ENCODE measurements at regions not wholly inside any gene's neighbourhood (a gene's known extent, or its start where the extent isn't known, plus 50 kb on each side); places are given as distances from the start of the nearest gene placed in this dataset.

GRCh38 chr3:194756460-194756779 lies 70.7 kb downstream of the FAM43A start:
- Mint-ChIP-seq H3K4me1 (peaks cover 15 to 21% of the 10 kb centered on the region in 2 experiments), H3K27me3 (ENCODE audit: low read depth) (peaks cover 5% of the 10 kb centered on the region), H3K9me3 (no peaks in the 10 kb centered on the region), H3K36me3 (ENCODE audit: insufficient read depth in 1 of 3, low read depth in 3 of 3) (no peaks in the 10 kb centered on the region; a peak in 1 of 7 replicates), H3K27ac (no peak overlapping the region), H3K4me3 (no peak overlapping the region)
- Histone ChIP-seq H3K79me2 (ENCODE audit: insufficient read depth, low read length) (no peaks in the 10 kb centered on the region), H4K20me1 (ENCODE audit: control insufficient read depth, insufficient read depth, insufficient read length) (no peaks in the 10 kb centered on the region), H3K4me2 (ENCODE audit: insufficient read depth, insufficient read length, low read length) (no peak overlapping the region), H3K4ac (ENCODE audit: low read depth, low read length) (no peak overlapping the region), H3K23me2 (ENCODE audit: insufficient read length, low read depth, low read length, poor library complexity, severe bottlenecking) (no peaks in the 10 kb centered on the region), H3K9ac (ENCODE audit: extremely low read depth, insufficient read length, low read length) (no peak overlapping the region), H3T11ph (ENCODE audit: low read length) (no peak overlapping the region), H2BK20ac (ENCODE audit: low read depth, low read length, poor library complexity, severe bottlenecking) (no peak overlapping the region), H4K8ac (replicated peaks; ENCODE audit: insufficient read length, low read depth, low read length) (no peak overlapping the region), H3K4me1 (ENCODE audit: insufficient read depth, low read length) (no peaks in the 10 kb centered on the region), H2BK5ac (ENCODE audit: insufficient read length, low read length) (no peak overlapping the region), H3K27ac (ENCODE audit: insufficient read length, low read depth, low read length) (no peak overlapping the region), H3K23ac (ENCODE audit: insufficient read length, low read depth, low read length) (no peak overlapping the region), H4K91ac (ENCODE audit: insufficient read length, low read depth, low read length) (no peak overlapping the region), H3K9me3 (ENCODE audit: control insufficient read depth, low read depth, low read length) (no peaks in the 10 kb centered on the region), H2BK15ac (ENCODE audit: low read depth, low read length) (no peak overlapping the region), H3K27me3 (ENCODE audit: insufficient read depth, low read length) (no peaks in the 10 kb centered on the region), H3K18ac (ENCODE audit: insufficient read length, low read depth, low read length) (no peak overlapping the region), H2AFZ (ENCODE audit: low read length) (no peak overlapping the region), H2BK12ac (ENCODE audit: insufficient read length, low read depth, low read length) (no peak overlapping the region), H3K56ac (ENCODE audit: insufficient read length, low read depth, low read length) (no peak overlapping the region), H3K14ac (ENCODE audit: insufficient read depth, low read length) (no peak overlapping the region), H3K79me1 (ENCODE audit: insufficient read depth, low read depth, low read length, poor library complexity, severe bottlenecking) (no peaks in the 10 kb centered on the region), H2AK5ac (ENCODE audit: insufficient read length, low read length) (no peak overlapping the region), H4K5ac (ENCODE audit: insufficient read length, low read depth, low read length) (no peak overlapping the region), H2BK120ac (ENCODE audit: low read depth, low read length, poor library complexity, severe bottlenecking) (no peak overlapping the region)
- no peak for TF ChIP-seq CTCF (conservative IDR thresholded peaks at IDR 0.05)
- WGBS (ENCODE audit: extremely low coverage, insufficient read length, low lambda C conversion rate), result no CpG with 5 or more reads among the region's 4 CpGs
- no peak for DNase-seq
